Endothelial cell of umbilical vein (primary cell): ENCODE measurements at regions not wholly inside any gene's neighbourhood (a gene's known extent, or its start where the extent isn't known, plus 50 kb on each side); places are given as distances from the start of the nearest gene placed in this dataset.

Experiments used
- BruUV-seq: library from RNA; stranded (reverse); fragments of 400-500 nt; replicated peaks from 2 replicates; lab custom pipeline; 2021; lab: Mats Ljungman, UMichigan
- CTCF ChIA-PET: fragments of 300-600, 350-600 bp; sonication (Branson Sonifier 250); formaldehyde crosslinking; loops from one replicate; lab custom pipeline; 2021; ENCODE audit warnings: antibody characterized with exemption, inconsistent platforms; lab: Charles Lee
- POLR2A ChIA-PET: fragments of 300-600, 350-600 bp; sonication (Branson Sonifier 250); formaldehyde crosslinking; loops from one replicate; lab custom pipeline; 2021; ENCODE audit warnings: antibody characterized with exemption, inconsistent platforms; lab: Charles Lee
- DNase-seq: peaks from one replicate; pipeline ENCODE4 v3.0.0-alpha.2; 2011; ENCODE audit warnings: low read depth, low spot score
- FAIRE-seq: peaks from 2 replicates; lab custom pipeline; 2011; peaks lifted over from hg19 to GRCh38; lab: Jason Lieb, UNC
- H2AFZ ChIP-seq: 2 replicates; pipeline ENCODE4 v1.6.0; 2012; ENCODE audit warnings: low read depth, low read length, control low read depth, inconsistent platforms
- H3K27ac ChIP-seq: 2 replicates; pipeline ENCODE4 v1.5.1; 2011; ENCODE audit warnings: low read depth, mild to moderate bottlenecking, control low read depth, low read length, moderate library complexity; ENCODE audit not compliant: insufficient read depth
- H3K27me3 ChIP-seq, 2 experiments: 2 replicates each; pipeline versions ENCODE4 v1.6.0 to v1.6.1; 2011; ENCODE audit warnings: low read length in 2 of 2, mixed read lengths in 1 of 2; ENCODE audit not compliant: control insufficient read depth in 2 of 2, insufficient read depth in 2 of 2
- H3K36me3 ChIP-seq, 2 experiments: 2 replicates in 1 of 2; 3 replicates in 1 of 2; pipeline ENCODE4 v1.5.1; 2011; ENCODE audit warnings: low read length in 2 of 2, mild to moderate bottlenecking in 1 of 2, moderate library complexity in 1 of 2; ENCODE audit not compliant: control insufficient read depth in 2 of 2, insufficient read depth in 2 of 2; ENCODE audit errors: extremely low read depth in 1 of 2
- H3K4me1 ChIP-seq: 3 replicates; pipeline ENCODE4 v1.5.1; 2011; ENCODE audit warnings: mild to moderate bottlenecking, low read length; ENCODE audit not compliant: control insufficient read depth, insufficient read depth; ENCODE audit errors: extremely low read depth
- H3K4me2 ChIP-seq: 2 replicates; pipeline ENCODE4 v1.6.1; 2011; ENCODE audit warnings: low read length, control low read depth, mixed read lengths; ENCODE audit not compliant: insufficient read depth
- H3K4me3 ChIP-seq, 3 experiments: fragments of 200-600 bp in 1 of 3; sonication (generic), shearing (Covaris generic) in 1 of 3; replicated peaks in 1 of 3; 2 replicates each; pipeline ENCODE4 v1.5.1; 2011 to 2016; ENCODE audit warnings: control low read depth in 3 of 3, low read length in 3 of 3, mild to moderate bottlenecking in 2 of 3, inconsistent platforms in 1 of 3, low read depth in 1 of 3, moderate library complexity in 1 of 3; ENCODE audit not compliant: insufficient read depth in 1 of 3
- H3K79me2 ChIP-seq: 2 replicates; pipeline ENCODE4 v1.6.0; 2012; ENCODE audit warnings: low read length, inconsistent platforms; ENCODE audit not compliant: control insufficient read depth, insufficient read depth
- H3K9ac ChIP-seq: replicated peaks from 2 replicates; pipeline ENCODE3; 2011; ENCODE audit warnings: low read length, control low read depth; ENCODE audit not compliant: insufficient read depth; ENCODE audit errors: extremely low read depth
- H3K9me1 ChIP-seq: replicated peaks from 3 replicates; pipeline ENCODE4 v1.6.0; 2011; ENCODE audit warnings: mild to moderate bottlenecking, low read length; ENCODE audit not compliant: control insufficient read depth, insufficient read depth; ENCODE audit errors: extremely low read depth
- H3K9me3 ChIP-seq: replicated peaks from 2 replicates; pipeline ENCODE4 v1.5.1; 2012; ENCODE audit warnings: low read length, inconsistent platforms; ENCODE audit not compliant: control insufficient read depth, insufficient read depth
- H4K20me1 ChIP-seq: replicated peaks from 2 replicates; pipeline ENCODE3; 2011; ENCODE audit warnings: mild to moderate bottlenecking, low read length; ENCODE audit not compliant: control insufficient read depth, insufficient read depth; ENCODE audit errors: extremely low read depth
- EZH2 ChIP-seq: IDR thresholded peaks from 2 replicates; pipeline ENCODE4 v1.6.1; 2012; ENCODE audit warnings: borderline replicate concordance, low read depth, mild to moderate bottlenecking, moderate library complexity, low read length, inconsistent platforms; ENCODE audit not compliant: severe bottlenecking
- GATA2 ChIP-seq: IDR thresholded peaks from 2 replicates; pipeline ENCODE4 v1.7.0; 2011; ENCODE audit warnings: low read depth, mild to moderate bottlenecking, moderate library complexity, mixed read lengths, low read length; ENCODE audit not compliant: insufficient read length, insufficient read depth
- JUN ChIP-seq: IDR thresholded peaks from 2 replicates; pipeline ENCODE4 v1.6.1; 2011; ENCODE audit warnings: borderline replicate concordance, low read depth; ENCODE audit not compliant: insufficient read length, insufficient read depth
- MYC ChIP-seq: IDR thresholded peaks from one replicate; pipeline ENCODE4 v1.6.1; 2011; ENCODE audit warnings: mild to moderate bottlenecking, low read depth, low read length
- POLR2AphosphoS5 ChIP-seq: IDR thresholded peaks from 2 replicates; pipeline ENCODE4 v1.6.1; 2012; ENCODE audit warnings: low read depth, mild to moderate bottlenecking, control low read depth, low read length, moderate library complexity; ENCODE audit not compliant: insufficient read depth
- dilution Hi-C: fragments of 300-500 bp; cut with MboI; formaldehyde crosslinking; loops from one replicate; pipeline ENCODE4 v1.15.0; 2019; ENCODE audit warnings: low sequenced_read_pairs; ENCODE audit not compliant: extremely low pct_ligation_motif_present
- intact Hi-C: fragments of 100-400 bp; cut with micrococcal nuclease; formaldehyde crosslinking; loops from one replicate; pipeline ENCODE4 v1.10.0; 2022
- TF ChIP-seq, protein P1 (sequence below), 2 donors: IDR thresholded peaks; 1 replicate in 1 of 2; 2 replicates in 1 of 2; pipeline ENCODE4 v1.5.1; 2011; ENCODE audit warnings: low read length in 2 of 2, mild to moderate bottlenecking in 2 of 2, moderate library complexity in 2 of 2, control low read depth in 1 of 2, inconsistent platforms in 1 of 2, low read depth in 1 of 2; ENCODE audit not compliant: insufficient read depth in 1 of 2; ENCODE audit errors: extremely low read depth in 1 of 2
- TF ChIP-seq, protein P2 (sequence below): IDR thresholded peaks from 2 replicates; pipeline ENCODE4 v1.6.1; 2011; ENCODE audit not compliant: insufficient read depth, insufficient read length

DNA sequence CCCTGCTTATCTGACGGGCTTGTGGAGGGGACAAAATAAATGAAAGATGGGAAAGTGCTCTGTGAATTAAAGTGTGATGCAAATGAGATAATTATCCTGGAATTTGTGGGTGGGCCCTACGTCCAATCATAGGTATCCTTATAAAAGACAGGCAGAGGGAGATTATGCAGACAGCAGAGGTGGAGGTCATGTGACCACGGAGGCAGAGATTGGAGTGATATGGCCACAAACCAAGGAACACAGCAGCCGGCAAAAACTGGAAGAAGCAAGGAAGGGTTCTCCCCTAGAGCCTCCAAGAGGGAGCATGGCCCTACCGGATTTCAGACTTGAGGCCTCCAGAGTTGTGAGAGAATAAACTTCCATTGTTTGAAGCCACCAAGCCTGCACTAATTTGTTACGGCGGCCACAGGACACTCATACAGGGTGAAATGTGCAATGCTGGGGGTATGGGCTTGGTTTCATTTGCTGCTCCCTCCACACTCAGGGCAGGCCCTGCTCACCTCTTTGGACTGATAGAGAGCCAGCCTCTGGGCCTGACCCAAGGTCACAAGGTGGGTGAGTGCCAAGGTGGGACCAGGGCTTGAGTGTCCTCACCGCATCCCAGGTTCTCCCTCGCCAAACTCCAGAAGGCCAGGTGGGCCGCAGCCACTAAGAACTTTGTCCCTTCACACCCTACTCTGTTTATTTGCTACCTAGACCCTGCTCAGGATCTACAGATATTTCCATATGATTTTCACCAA lies 149.6 kb upstream of the TNRC6C start:
- no TSS peak for BruUV-seq
- dilution Hi-C loops, result no loop called here
- no peak for DNase-seq

More for the DNA sequence above, 149.6 kb upstream of the TNRC6C start:
- H3K9ac ChIP-seq, result no peak overlapping the region
- no peaks in the 10 kb centered on the region for H4K20me1 ChIP-seq
- FAIRE-seq, result no peak
- intact Hi-C loops, result no loop called here
- H3K9me1 ChIP-seq, result no peaks in the 10 kb centered on the region
- TF ChIP-seq, protein P1, sequence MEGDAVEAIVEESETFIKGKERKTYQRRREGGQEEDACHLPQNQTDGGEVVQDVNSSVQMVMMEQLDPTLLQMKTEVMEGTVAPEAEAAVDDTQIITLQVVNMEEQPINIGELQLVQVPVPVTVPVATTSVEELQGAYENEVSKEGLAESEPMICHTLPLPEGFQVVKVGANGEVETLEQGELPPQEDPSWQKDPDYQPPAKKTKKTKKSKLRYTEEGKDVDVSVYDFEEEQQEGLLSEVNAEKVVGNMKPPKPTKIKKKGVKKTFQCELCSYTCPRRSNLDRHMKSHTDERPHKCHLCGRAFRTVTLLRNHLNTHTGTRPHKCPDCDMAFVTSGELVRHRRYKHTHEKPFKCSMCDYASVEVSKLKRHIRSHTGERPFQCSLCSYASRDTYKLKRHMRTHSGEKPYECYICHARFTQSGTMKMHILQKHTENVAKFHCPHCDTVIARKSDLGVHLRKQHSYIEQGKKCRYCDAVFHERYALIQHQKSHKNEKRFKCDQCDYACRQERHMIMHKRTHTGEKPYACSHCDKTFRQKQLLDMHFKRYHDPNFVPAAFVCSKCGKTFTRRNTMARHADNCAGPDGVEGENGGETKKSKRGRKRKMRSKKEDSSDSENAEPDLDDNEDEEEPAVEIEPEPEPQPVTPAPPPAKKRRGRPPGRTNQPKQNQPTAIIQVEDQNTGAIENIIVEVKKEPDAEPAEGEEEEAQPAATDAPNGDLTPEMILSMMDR (IDR thresholded peaks at IDR 0.05; ENCODE audit: extremely low read depth in 1 of 2, insufficient read depth in 1 of 2, low read depth in 1 of 2, low read length in 2 of 2), result no peak
- TF ChIP-seq POLR2AphosphoS5 (no peak), GATA2 (no peak), MYC (no peak), JUN (no peak), EZH2 (no peak)
- TF ChIP-seq, protein P2, sequence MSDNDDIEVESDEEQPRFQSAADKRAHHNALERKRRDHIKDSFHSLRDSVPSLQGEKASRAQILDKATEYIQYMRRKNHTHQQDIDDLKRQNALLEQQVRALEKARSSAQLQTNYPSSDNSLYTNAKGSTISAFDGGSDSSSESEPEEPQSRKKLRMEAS, result no peak
- H3K36me3 ChIP-seq, result no peaks in the 10 kb centered on the region
- ChIA-PET POLR2A (no interaction called here), CTCF (no interaction called here)
- no peak overlapping the region for H3K4me2 ChIP-seq
- no peaks in the 10 kb centered on the region for H3K79me2 ChIP-seq
- H3K4me1 ChIP-seq, result no peaks in the 10 kb centered on the region
- H3K27ac ChIP-seq, result no peak overlapping the region
- H3K27me3 ChIP-seq, result peaks cover 0 to under 1% of the 10 kb centered on the region in 2 experiments
- no peaks in the 10 kb centered on the region for H3K9me3 ChIP-seq
- no peak overlapping the region for H2AFZ ChIP-seq
- H3K4me3 ChIP-seq, result no peak overlapping the region
